ENCODE measurements at regions not wholly inside any gene's neighbourhood (a gene's known extent, or its start where the extent isn't known, plus 50 kb on each side); places are given as distances from the start of the nearest gene placed in this dataset.

- no peak overlapping the region for H3K4me3 ChIP-seq (ENCODE audit: low read depth, low read length)
- no peak for TF ChIP-seq CTCF (IDR thresholded peaks at IDR 0.05; ENCODE audit: control insufficient read depth, extremely low read depth, insufficient read depth)
- DNase-seq (ENCODE audit: low read depth), result no peak
These were observed 95.9 kb upstream of the AUTS2 start for GRCh38 chr7:69502358-69502757.

- no peak for DNase-seq (ENCODE audit: low read depth)
- H3K4me3 ChIP-seq (ENCODE audit: low read depth, low read length), result no peak overlapping the region
- TF ChIP-seq CTCF (IDR thresholded peaks at IDR 0.05; ENCODE audit: control insufficient read depth, extremely low read depth, insufficient read depth), result no peak
These were observed 93.4 kb upstream of the AUTS2 start for GRCh38 chr7:69504733-69505420.

- no peak for DNase-seq (ENCODE audit: low read depth)
- no peak for TF ChIP-seq CTCF (IDR thresholded peaks at IDR 0.05; ENCODE audit: control insufficient read depth, extremely low read depth, insufficient read depth)
- H3K4me3 ChIP-seq (ENCODE audit: low read depth, low read length), result no peak overlapping the region
These were observed 89.5 kb upstream of the AUTS2 start for GRCh38 chr7:69508736-69509135.

GRCh38 chr7:69510114-69510513 is 88.2 kb upstream of the AUTS2 start:
- DNase-seq (ENCODE audit: low read depth), result no peak
- TF ChIP-seq CTCF (IDR thresholded peaks at IDR 0.05; ENCODE audit: control insufficient read depth, extremely low read depth, insufficient read depth), result no peak
- H3K4me3 ChIP-seq (ENCODE audit: low read depth, low read length), result no peak overlapping the region

- no peak overlapping the region for H3K4me3 ChIP-seq (ENCODE audit: low read depth, low read length)
- DNase-seq (ENCODE audit: low read depth), result no peak
- no peak for TF ChIP-seq CTCF (IDR thresholded peaks at IDR 0.05; ENCODE audit: control insufficient read depth, extremely low read depth, insufficient read depth)
These were observed 82.6 kb upstream of the AUTS2 start for GRCh38 chr7:69515495-69516212.

GRCh38 chr7:69516238-69516820 is 81.9 kb upstream of the AUTS2 start:
- TF ChIP-seq CTCF (IDR thresholded peaks at IDR 0.05; ENCODE audit: control insufficient read depth, extremely low read depth, insufficient read depth), result no peak
- no peak for DNase-seq (ENCODE audit: low read depth)
- no peak overlapping the region for H3K4me3 ChIP-seq (ENCODE audit: low read depth, low read length)

Measured in LNCaP clone FGC (cell line).